NT2/D1 (cell line): ENCODE measurements at regions not wholly inside any gene's neighbourhood (a gene's known extent, or its start where the extent isn't known, plus 50 kb on each side); places are given as distances from the start of the nearest gene placed in this dataset.

Source experiments
- DNase-seq: peaks from one replicate; pipeline ENCODE4 v3.0.0-alpha.2; 2011; ENCODE audit warnings: low read depth, low spot score
- H3K27me3 ChIP-seq: 2 replicates; pipeline ENCODE4 v1.6.0; 2011; ENCODE audit warnings: mild to moderate bottlenecking; ENCODE audit not compliant: insufficient read length, insufficient read depth
- H3K36me3 ChIP-seq: 2 replicates; pipeline ENCODE4 v1.6.1; 2011; ENCODE audit warnings: mild to moderate bottlenecking, low read length, mixed read lengths; ENCODE audit not compliant: insufficient read depth, insufficient read length
- H3K4me1 ChIP-seq: 2 replicates; pipeline ENCODE4 v1.5.1; 2011; ENCODE audit not compliant: insufficient read depth, insufficient read length
- H3K4me3 ChIP-seq: 2 replicates; pipeline ENCODE4 v1.5.1; 2011; ENCODE audit warnings: low read depth; ENCODE audit not compliant: insufficient read length
- H3K9ac ChIP-seq: 2 replicates; pipeline ENCODE4 v1.6.0; 2011; ENCODE audit warnings: low read depth; ENCODE audit not compliant: insufficient read length
- H3K9me3 ChIP-seq: 2 replicates; pipeline ENCODE4 v1.5.1; 2011; ENCODE audit warnings: mild to moderate bottlenecking, low read length; ENCODE audit not compliant: insufficient read depth
- SUZ12 ChIP-seq: IDR thresholded peaks from 2 replicates; pipeline ENCODE4 v1.6.1; 2011; ENCODE audit not compliant: insufficient read length, insufficient read depth; ENCODE audit errors: extremely low read depth
- YY1 ChIP-seq: IDR thresholded peaks from 2 replicates; pipeline ENCODE4 v1.6.1; 2011; ENCODE audit not compliant: insufficient read length, insufficient read depth
- ZNF274 ChIP-seq: IDR thresholded peaks from 2 replicates; pipeline ENCODE4 v1.6.1; 2011; ENCODE audit warnings: mild to moderate bottlenecking, low read depth, low read length

DNA sequence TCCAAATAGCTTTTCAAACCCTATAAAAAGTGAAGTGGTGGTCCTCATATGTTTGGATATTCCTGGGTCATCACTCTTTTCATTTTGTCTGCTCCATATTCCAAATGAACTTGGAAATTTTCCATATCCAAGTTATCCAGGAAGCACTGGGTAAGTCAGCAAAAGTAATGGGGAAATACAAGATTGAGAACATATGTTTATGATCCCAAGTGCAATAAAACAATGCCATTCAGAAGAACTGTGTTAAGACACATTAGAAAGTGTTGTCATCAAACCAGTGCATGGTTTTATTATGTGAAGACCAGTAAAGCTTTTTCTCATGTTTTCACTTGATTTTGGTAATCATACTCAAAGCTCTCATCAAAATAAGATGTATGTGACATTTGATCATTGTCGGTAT lies 363.4 kb downstream of the RPRM start:
- no peaks in the 10 kb centered on the region for H3K36me3 ChIP-seq
- H3K4me3 ChIP-seq: no peak overlapping the region
- no peak overlapping the region for H3K9ac ChIP-seq
- H3K4me1 ChIP-seq: no peaks in the 10 kb centered on the region
- DNase-seq: no peak
- H3K9me3 ChIP-seq: no peaks in the 10 kb centered on the region
- no peak for TF ChIP-seq YY1
- no peak for TF ChIP-seq ZNF274
- no peak for TF ChIP-seq SUZ12
- no peaks in the 10 kb centered on the region for H3K27me3 ChIP-seq

DNA sequence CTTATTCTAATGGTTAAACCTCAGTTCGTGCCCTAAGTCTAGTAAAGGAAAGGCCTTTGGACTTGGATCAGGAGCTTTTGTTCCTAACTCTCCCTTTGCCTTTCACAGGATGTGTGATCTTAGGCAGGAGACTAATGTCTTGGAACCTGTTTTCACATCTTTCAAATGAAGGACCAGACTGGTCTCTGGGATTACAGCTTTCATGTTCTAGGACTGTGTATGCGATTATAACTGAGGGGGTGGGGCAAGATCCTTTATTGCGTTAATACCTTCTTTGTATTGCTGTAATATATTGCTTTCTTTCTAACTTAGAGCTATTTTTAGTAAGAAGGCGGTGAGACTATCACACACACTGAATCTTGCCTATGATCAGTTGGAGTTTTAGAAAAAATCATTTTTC lies 368.1 kb downstream of the RPRM start:
- no peaks in the 10 kb centered on the region for H3K9me3 ChIP-seq
- no peak overlapping the region for H3K4me3 ChIP-seq
- TF ChIP-seq SUZ12: no peak
- TF ChIP-seq ZNF274: no peak
- TF ChIP-seq YY1: no peak
- no peaks in the 10 kb centered on the region for H3K27me3 ChIP-seq
- no peaks in the 10 kb centered on the region for H3K36me3 ChIP-seq
- DNase-seq: no peak
- H3K4me1 ChIP-seq: no peaks in the 10 kb centered on the region
- H3K9ac ChIP-seq: no peak overlapping the region

DNA sequence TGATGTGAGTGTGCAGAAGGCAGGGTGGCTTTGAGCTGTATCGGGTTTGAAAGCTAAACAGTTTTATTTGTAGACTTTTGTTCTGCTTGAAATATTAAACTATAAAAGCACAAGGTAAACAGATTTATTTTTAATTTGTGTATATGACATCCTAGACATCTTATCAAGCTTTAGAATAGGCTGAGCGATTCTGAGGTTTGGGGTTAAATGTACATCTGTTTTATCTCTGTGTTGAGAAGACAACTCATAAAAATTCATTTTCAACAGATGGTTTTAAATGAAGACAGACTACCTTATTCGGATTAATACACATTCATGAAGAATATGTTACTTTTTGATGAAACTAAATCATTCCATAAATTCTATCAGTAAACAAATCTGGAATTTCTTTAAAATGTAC lies 368.8 kb downstream of the RPRM start:
- Histone ChIP-seq H3K36me3 (no peaks in the 10 kb centered on the region), H3K9ac (no peak overlapping the region), H3K4me3 (no peak overlapping the region), H3K9me3 (no peaks in the 10 kb centered on the region), H3K4me1 (no peaks in the 10 kb centered on the region), H3K27me3 (no peaks in the 10 kb centered on the region)
- DNase-seq: no peak
- TF ChIP-seq ZNF274 (no peak), SUZ12 (no peak), YY1 (no peak)

DNA sequence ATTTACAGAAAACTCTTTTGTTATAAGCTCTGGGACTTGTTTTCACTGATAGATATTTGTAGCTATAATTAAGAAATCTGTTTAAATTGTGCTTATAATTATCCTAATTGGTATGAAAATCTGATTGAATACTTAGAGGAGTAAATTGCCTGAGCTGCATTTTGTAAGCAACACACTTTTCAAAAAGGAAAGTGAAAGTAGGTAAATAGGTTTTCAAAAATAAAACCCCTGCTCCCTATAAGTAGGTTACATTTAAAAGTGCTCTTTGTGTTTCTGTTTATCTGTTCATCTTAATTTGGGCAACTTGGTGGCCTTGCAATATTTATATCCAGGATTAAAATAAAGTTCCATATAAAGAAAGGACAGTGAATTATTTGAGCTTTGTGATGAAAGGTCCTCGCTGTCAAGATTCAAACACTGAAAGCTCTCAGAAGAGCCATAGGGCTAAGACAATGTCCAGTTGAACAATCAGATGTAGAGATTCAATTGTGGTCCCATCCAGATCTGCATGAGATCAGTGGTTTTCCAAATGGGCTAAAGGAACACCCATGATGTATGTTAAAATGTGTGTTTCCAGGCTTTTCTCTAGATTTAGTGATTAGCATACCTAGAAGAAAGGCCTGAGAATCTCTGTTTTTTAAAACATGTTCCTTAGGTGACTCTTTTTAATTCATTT lies 371.6 kb downstream of the RPRM start:
- no peak for DNase-seq
- H3K9me3 ChIP-seq: no peaks in the 10 kb centered on the region
- TF ChIP-seq YY1: no peak
- TF ChIP-seq SUZ12: no peak
- TF ChIP-seq ZNF274: no peak
- no peaks in the 10 kb centered on the region for H3K36me3 ChIP-seq
- no peak overlapping the region for H3K9ac ChIP-seq
- H3K27me3 ChIP-seq: no peaks in the 10 kb centered on the region
- H3K4me3 ChIP-seq: no peak overlapping the region
- H3K4me1 ChIP-seq: no peaks in the 10 kb centered on the region

DNA sequence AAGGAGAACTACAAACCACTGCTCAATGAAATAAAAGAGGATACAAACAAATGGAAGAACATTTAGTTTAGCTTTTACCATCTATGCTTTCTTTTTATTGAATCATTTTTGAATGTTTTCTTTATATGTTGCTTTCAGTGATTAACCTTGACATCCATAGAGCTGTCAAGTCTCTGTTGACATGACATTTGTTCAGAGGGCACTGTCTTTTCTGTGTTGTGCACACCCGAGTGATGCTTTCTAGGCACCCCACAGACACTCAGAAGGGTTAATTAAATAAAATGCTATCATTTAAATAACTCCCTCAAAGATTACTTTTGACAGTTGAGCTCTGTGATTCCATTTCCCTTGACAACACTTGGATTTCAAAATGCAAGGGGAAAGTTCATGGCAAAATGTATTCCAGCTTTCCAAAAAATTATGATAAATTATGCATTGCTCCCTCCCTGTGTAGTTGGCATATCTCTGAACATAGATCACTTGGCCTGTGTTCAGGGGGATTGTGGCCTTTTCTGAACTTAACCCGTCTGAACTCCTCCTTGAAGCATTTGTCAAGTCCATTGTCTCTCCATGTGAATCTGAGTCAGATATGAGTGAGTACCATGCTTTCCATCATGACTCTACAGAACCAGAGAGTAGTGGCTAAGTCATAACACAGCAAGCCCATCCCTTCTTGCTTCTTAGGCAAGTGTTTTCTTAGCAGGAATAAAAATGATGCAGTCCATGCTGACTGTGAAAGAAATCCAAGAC lies 372.6 kb downstream of the RPRM start:
- no peaks in the 10 kb centered on the region for H3K36me3 ChIP-seq
- TF ChIP-seq YY1 (no peak), ZNF274 (no peak), SUZ12 (no peak)
- no peaks in the 10 kb centered on the region for H3K4me1 ChIP-seq
- no peaks in the 10 kb centered on the region for H3K27me3 ChIP-seq
- no peak overlapping the region for H3K4me3 ChIP-seq
- no peak for DNase-seq
- H3K9ac ChIP-seq: no peak overlapping the region
- H3K9me3 ChIP-seq: no peaks in the 10 kb centered on the region

DNA sequence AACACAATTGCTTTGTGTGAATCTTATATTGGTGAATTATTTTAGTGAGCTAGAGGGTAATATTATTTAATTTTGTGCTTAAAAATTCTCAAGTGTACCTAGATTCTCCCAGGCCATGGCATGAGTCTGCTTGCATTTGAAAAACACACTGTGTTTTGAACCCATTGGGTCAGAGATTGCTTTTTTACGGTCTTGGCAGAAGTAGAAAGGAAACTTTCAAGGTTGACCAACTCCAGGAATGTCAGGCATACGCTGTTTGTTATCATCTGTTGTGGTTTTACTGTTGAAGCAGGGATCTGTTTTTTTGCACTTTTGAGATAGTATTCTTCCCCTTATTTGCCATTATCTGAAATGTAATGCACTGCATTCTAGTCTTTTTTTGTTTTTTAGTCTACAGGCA lies 377.4 kb downstream of the RPRM start:
- H3K36me3 ChIP-seq: no peaks in the 10 kb centered on the region
- H3K4me3 ChIP-seq: no peak overlapping the region
- H3K9ac ChIP-seq: no peak overlapping the region
- H3K9me3 ChIP-seq: no peaks in the 10 kb centered on the region
- H3K4me1 ChIP-seq: no peaks in the 10 kb centered on the region
- DNase-seq: no peak
- TF ChIP-seq ZNF274: no peak
- no peak for TF ChIP-seq YY1
- TF ChIP-seq SUZ12: no peak
- H3K27me3 ChIP-seq: no peaks in the 10 kb centered on the region

DNA sequence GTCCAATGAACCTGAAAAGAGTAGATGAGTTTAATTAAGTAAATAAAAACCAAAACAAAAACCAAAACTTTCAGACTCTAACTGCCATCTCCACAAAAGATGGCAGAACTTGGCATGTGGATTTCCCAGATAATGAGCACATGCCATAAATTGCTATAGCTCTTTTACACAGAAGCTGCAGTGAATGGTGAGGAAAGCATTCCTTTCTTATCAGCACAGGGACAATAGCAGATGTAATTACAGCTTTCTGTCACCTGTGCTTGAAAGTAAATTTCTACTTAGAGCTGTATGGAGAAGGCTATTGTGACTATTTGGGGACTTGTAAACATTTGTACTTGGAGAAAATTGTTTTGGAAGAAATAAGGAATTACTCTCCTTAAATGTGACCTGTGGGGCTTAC lies 378.4 kb downstream of the RPRM start:
- TF ChIP-seq ZNF274 (no peak), SUZ12 (no peak), YY1 (no peak)
- no peaks in the 10 kb centered on the region for H3K4me1 ChIP-seq
- no peaks in the 10 kb centered on the region for H3K9me3 ChIP-seq
- H3K36me3 ChIP-seq: no peaks in the 10 kb centered on the region
- no peak for DNase-seq
- H3K9ac ChIP-seq: no peak overlapping the region
- H3K27me3 ChIP-seq: no peaks in the 10 kb centered on the region
- no peak overlapping the region for H3K4me3 ChIP-seq
